Mucosa of gallbladder (tissue), 1 donor: ENCODE measurements at regions not wholly inside any gene's neighbourhood (a gene's known extent, or its start where the extent isn't known, plus 50 kb on each side); places are given as distances from the start of the nearest gene placed in this dataset.
"Not testable (repeated sequence)": the region's sequence is repeated elsewhere in the genome, so short reads cannot be mapped to it uniquely, and the experiment has no call there.

ENCODE experiments used
- DNase-seq: peaks from one replicate; pipeline ENCODE4 v3.0.0-alpha.2; 2020; ENCODE audit warnings: low spot score
- donor health status: DM: no; HTN: no; CAD: no.

DNA sequence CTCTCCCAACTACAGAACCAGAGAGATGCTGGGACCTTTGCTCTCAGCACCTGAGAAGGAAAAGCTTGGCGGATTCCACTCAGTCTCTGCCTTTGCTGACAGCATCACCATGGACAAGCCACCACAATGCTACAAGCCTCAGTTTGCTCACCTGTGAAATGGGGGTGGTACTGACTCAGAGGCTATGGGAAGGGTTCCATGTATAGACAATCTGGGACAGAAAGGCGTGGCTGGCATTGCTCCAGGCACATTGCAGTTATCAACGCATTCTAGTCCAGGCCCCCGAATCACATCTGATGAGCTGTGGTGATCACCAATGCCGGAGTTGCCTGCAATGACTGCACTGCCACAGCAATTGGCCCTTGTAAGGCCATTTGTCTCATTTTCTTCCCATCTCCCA is 72.6 kb downstream of the ISX start:
- no peak for DNase-seq

DNA sequence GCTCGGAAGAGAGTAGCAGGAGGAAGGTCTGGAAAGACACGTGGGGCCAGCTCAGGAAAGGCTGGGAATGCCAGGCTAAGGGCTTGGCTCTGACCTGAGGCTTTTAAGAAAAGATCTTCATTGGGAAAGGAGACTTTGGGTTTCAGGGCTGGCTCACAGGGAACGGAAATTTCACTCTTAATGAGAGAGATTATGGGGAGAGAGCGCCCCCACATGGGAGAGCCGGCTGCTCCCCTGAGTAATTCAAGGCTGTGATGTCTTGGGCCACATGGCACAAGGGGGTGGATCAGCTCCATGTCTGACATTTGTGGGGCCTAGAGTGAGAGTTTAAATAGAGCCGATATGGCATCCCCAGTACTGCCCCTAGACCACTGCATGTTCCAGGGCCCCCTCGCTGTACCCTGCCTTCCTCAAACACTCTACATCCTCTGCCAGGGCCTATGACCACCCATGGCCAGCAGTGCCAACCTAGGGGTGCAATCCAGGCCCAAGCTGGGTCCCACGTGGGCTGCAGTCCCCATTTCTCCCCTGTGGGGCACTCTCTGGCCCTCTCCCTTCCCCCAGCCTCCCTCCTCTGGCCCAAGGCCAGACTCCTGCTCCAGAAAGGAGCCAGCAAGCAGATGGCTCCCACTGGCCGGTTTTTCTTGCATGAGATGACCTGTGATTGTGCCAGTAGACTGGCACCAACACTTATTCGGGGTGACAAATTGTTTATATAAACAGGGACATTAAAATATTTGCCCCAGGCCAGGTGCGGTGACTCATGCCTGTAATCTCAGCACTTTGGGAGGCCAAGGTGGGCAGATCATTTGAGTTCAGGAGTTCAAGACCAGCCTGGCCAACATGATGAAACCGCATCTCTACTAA is 75.2 kb downstream of the ISX start:
- DNase-seq: no peak

DNA sequence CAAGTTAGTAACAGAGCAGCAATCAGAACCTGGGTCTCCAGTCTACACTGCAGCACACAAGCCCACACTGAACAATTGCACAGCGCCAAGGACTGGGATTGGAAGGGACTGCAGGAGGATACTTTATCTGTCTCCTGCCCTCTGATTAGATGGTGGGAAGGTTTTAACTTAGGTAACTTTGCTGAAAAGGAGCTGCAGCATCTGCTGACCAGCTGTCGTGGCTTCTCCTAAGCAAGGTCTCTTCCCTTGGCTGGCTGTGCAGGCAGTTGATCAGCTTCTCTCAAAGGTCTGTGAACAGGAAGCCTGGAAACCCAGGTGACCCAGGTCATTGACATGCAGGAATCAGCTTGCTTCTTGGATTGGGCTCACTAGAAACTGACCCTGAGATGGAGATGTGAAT is 82.4 kb downstream of the ISX start:
- no peak for DNase-seq

DNA sequence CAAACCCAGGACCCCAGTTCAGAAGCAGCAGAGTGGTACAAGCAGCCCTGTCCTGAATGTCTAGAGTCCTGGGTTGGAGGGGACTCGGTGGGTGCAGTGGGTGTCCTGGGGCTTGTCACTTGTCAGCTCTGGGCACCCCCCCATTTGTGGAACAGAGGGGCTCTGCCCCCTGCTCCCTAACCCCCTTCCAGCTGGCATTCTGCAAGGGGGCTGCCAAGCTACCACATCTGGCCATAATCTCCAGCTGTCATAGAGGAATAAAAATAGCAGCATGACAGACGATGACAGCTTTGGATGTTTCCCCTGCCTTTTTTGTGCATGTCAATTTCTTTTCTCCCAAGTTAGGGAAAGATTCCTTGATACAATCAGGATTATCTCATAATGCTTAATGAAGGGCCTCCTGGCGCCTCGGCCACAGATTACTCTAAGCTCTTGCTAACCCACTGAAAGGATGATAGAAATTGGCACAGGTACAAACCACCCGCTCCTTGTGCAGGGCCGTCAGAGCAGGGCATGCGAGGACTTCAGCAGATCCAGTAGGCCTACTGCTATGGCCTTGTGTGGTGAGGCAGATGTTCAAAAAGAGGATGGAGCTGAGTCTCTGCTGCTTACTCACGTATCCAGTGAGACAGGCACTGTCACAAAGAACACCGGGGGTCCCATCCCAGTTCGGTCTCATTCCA is 83.0 kb downstream of the ISX start:
- DNase-seq: no peak

DNA sequence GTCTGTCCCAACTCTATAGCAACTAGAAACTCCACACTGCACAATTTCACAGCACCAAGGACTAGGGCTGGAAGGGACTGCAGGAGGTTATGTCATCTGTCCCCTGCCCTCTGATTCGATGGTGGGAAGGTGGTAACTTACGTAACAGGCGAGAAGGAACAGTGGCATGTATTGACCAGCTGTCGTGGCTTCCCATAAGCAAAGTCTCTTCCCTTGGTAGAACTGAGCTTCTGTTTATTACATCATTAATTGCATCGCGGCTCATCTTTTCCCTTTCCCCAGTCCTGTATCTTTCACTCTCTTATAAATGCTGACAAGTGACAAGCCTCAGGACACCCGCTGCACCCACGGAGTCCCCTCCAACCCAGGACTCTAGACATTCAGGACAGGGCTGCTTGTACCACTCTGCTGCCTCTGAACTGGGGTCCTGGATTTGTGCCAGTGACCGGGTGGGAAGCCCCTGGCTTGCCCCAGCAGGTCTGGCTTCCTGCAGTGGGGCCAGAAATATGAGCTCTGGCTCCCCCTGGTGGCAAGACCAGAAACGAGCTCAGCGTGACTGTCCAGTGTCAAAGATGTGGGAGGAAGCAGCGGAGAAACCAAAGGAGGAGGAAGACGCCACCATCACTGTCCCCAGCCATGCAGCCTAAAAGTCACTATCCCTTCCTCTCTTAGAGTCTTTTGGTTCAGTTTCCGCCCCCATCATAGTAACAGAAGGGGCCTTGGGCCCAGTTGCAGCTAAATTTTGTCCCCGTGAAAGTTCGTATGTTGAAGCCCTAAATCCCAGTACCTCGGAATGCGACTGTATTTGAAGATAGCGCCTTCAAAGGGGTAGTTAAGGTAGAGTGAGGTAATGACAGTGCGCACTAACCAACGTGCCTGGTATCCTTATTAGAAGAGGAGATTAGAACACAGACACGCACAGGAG is 84.5 kb downstream of the ISX start:
- DNase-seq: peak; percentile 60

DNA sequence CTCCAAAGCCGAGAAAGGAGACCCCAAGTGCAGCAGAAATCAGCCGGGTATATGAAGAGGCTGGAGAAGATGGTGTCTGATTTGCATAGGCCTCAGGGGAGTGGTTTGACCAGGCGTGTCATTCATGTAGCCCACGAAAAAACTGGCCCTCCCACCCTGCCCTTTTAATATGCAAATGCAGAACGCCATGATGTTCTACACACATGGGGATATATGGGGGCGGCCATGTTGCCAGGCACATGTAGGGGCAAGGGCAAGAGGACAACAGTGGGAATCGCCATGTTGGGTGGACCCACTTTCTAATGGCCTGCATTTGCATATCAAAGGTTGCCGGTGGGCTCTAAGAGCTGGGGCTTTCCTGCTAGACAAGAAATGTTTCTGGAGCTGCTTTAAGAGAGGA is 86.4 kb downstream of the ISX start:
- no peak for DNase-seq

DNA sequence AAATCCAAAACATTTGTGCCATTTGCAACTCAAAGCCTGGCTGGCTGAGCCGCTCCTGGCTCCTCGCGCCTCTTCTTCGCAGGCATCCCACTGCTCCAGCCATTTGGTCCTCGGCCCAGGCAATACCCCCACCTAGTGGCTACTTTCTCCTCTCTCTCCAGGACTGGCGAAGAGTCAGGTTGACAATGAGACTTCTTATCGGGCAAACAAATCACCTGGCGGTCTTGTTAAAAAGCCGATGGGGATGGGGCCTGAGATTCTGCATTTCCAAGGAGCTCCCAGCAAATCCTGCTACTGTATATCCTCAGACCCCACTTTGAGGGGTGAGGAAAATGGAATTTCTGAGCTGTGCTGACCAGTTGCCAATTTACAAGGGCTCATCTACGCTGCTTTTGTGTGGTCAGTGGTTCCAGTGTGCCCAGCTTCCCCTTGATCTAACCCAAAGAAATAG is 89.0 kb downstream of the ISX start:
- DNase-seq: peak; percentile 53

DNA sequence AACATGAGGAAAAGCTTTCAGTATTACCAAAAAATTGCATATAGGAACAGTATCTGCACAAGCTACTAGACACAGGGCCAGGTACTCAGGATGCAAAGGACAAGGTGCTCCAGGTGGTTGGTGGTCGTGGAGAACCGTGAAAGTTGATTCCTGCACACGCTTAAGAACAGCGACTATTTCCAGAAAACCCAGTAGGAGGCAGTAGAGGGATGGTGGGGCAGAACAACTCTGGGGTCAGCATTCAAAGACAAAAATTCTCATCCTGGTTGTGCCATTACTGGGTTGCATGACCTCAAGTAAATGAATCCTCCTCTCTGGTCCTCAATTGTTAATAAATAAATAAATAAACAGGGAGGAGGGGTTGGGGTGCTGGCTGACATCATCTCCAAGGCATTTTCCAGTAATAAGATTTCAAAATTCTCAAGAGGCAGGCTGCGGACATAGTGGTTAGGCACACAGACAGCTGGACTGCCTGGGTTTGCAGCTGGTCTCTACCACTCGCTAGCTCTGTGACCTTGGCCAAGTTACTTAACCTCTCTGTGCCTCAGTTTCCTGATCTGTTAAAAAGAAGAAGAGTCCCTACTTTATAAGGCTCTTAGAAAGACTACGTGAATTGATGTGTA is 89.6 kb downstream of the ISX start:
- no peak for DNase-seq

DNA sequence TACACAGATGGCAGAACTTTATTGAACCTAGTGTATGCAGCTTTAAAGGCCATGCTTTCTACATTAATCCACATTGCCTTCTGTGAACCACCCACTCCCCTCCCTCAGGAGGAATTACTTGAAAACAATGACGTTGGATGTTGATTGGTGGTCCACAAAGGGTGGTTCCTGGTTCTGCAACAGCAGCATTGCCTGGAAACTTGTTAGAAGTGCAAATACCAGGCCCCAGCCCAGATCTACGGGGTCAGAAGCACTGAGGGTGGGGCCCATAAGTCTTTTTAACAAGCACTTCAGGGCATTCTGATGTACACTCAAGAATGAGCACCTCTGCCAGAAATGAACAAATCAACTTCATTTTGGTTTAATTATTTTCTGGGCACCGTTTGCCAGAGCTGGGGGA is 91.0 kb downstream of the ISX start:
- no peak for DNase-seq

DNA sequence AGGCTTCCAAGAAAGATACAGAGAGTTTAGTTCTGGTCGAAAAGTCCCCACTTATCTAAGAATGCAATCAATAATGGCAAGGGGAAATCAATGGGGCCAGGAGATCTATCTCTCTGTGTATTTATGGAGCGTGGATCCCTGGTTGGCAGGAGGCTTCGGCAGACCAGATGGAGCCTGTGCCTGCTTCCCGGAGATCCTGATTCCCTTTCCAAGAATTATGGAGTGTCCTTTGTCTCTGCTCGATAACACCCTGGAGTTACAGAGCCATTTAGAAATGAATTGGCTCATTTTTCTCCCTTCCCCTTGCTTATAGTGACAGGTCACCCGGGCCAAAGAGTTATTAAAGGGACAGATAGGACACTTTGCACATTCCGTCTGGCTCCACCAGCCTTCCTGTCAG is 92.4 kb downstream of the ISX start:
- DNase-seq: no peak

DNA sequence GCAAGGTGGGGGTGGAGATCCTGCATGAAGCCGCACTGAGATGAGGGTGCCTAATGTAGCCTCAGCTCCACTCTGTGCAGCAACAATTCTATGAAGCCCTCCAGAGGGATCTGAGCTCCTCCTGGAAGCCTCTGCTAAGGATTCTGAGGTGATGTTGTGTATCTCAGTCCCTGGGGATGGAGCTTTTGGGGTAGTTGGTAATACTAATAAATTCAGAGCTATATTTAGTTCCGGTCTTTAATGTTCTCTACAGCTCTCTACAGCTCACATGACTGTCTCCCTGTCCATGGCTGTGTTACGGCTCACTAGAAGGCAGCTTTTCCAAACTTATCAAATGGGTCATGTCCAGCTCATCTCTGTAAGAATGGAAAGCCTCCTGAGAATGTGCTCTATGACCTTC is 93.4 kb downstream of the ISX start:
- DNase-seq: no peak

DNA sequence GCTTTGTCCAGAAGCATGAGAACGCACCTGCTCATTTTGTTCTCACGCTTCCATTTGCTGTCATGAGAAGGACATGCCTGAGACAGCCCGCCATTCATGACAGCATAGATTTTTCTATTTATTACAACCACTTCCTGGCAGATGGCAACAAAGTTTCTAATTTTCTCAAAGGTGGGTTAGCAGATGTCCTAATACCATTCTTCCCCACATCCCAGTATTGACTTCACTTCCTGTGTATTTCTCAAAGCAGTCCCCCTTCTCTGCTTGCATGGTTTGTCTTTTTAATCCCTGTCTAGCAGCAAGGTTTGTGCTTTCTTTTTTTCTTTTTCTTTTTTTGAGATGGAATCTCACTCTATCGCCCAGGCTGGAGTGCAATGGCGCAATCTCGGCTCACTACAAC is 94.3 kb downstream of the ISX start:
- DNase-seq: no peak

DNA sequence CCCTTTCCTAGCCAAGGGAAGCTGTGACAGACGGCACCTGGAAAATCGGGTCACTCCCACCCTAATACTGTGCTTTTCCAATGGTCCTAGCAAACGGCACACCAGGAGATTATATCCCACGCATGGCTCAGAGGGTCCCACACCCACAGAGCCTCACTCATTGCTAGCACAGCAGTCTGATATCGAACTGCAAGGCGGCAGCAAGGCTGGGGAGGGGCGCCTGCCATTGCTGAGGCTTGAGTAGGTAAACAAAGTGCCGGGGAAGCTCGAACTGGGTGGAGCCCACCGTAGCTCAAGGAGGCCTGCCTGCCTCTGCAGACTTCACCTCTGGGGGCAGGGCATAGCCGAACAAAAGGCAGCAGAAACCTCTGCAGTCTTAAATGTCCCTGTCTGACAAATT is 91.4 kb upstream of the HMGXB4 start:
- DNase-seq: not testable (repeated sequence)

DNA sequence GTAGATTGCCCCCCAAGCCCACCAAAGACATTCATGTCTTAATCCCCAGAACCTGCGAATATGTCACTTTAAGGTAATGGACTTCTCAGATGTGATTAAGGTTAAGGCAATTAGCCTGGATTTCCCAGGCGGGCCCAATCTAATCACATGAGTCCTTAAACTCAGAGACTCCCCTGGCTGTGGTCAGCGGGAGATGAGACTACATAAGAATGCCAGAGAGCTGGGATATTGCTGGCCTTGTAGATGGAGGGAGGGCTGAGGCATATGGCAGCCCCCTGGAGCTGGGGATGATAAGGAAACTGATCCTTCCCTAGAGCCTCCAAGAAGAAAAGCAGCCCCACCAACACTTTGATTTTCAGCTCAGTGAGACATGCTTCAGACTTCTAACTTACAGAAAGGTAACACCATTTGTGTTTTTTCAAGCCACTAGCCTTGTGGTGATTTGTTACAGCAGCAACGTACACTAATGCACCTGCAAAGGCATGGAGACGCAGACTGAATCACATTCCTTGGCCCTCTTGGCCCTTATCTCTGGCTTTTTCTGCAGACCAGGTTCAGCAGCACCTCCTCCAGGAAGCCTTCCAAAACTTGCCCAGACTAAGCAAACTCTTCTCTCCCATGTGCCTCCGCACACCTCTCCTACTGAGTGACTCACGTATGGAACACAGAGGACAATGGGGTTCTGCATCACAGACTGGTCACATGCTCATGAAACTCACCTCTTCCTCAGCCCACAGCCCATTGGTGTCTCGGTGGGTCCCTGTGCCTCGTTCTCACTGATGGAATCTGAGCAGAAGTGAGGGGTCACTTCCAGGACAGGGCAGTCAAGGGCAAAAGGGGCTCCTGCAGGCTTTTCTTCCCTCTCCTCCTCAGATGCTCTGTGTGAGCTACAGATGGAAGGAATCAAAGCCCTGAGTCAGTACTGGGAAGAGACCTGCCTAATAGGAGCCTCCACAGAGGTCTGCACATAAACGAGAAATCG is 86.3 kb upstream of the HMGXB4 start:
- DNase-seq: no peak

DNA sequence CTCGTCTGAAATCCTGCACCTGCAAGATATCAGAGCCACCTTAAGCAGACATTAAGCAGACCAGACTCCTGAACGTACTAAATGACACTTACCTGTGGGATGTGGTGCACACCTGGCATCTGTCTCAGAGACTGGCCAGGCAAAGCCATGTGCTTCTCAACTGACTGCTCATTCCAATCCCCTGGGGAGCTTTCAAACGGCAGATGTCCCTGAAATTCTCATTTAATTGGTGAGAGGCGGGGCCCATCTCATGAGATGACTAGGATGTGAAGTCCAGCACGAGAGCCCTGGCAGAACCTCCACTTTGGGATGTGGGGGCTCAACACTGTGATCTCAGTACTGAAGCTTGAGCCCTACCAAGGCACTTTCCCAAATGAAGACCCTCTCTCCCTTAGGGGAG is 84.9 kb upstream of the HMGXB4 start:
- DNase-seq: no peak

DNA sequence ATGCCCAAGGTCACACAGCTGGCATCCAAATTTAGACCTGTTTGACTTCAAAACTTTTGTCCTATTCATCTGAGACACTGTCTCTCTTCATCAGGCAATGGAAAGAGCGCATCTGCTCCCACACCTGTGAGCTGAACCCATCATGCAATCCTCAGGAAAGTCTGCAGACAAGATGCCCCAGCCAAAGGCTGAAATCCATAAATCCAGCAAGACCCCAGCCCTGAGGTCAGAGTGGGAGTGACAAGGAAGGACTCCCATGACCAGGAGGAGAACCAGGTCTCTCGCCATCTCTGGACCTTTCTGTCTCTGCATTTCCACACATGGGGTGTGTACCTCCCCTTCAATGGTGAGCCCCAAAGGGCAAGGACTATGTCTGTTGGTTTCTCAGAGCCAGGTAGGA is 83.6 kb upstream of the HMGXB4 start:
- no peak for DNase-seq

DNA sequence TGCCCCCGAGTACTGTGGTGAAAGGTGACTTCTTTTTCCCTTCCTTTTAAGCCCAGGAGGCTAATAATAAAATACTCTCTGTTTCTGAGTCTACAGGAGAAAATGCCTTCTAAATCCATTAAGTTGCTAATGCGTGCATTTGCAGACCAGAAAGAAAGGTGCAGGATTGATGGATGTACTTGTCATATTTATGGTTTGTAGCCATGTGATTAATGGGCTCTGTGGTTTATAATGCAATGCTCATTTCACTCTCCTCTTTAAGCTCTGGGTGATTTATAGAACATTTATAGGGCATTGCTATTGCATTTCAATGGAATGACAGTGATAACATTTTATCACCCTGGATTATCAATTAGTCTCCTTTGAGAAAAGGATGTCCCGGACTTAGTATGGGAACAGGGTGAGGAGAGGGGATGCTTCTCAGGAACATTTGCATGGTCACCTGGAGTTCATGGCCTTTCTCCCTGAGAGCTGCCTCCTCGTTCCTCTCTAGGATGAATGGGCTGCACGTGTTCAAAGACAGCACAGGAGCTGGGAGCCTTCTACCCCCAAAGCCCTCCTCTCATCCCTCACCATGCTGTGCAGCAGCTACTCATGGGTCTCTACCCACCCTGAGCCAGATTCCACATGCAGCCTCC is 82.8 kb upstream of the HMGXB4 start:
- no peak for DNase-seq

DNA sequence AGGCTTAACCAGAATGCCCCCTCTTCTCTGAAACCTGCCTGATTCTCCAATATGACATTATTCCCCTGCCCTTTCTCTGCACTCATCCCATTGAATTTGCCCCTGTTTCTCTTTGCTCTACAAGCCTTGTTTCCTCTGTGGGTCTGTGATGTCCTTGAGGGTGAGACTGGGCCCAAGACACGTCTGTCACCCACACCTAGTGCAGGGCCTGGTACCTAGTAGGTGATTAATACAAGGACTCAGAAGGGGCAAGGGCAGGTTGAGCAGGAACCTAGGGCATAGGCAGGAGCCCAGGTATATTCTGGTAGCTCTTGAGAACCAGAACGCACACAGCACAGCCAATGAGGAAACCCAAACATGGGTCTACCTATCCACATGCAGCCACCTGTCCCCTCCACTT is 81.9 kb upstream of the HMGXB4 start:
- no peak for DNase-seq

DNA sequence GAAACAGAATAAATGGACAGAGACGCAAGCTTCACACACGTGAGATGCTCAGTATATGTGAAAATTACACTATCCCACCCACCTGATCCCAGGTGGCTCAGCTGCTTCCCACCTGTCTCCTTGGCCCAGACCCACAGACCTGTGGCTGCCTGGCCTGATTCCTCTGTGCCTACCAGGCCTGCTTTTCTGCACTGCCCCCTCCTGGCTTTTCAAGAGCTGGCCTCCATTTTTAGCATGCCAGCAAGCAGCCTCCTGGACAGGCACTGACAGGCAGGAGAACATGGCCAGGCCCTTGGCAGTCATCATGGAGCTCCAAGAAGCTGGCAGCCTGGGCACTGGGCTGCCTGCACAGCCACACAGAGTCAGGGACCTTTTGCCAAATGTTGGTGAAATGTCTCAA is 79.5 kb upstream of the HMGXB4 start:
- DNase-seq: no peak

DNA sequence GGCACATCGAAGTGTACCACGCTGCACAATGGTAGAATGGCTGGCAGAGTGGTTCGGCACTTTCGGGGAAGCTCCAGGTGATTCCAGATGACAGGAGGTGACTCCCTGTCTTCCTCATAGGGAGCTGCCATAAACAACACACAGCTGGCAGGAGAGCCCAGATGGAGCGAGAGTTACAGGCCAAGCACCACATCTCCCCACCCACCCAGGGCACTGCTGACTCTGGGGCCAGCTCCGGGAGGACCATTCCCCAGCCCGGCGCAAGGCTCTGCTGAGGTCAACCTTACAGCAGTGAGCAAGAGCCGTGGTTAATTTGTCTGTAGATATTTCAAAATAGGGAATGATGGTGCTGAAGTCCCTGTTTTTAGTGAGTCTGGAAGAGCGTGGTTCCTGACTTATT is 78.8 kb upstream of the HMGXB4 start:
- no peak for DNase-seq
